ENCODE measurements at regions not wholly inside any gene's neighbourhood (a gene's known extent, or its start where the extent isn't known, plus 50 kb on each side); places are given as distances from the start of the nearest gene placed in this dataset.
"Not testable (repeated sequence)": the region's sequence is repeated elsewhere in the genome, so short reads cannot be mapped to it uniquely, and the experiment has no call there.

- DNase-seq = no peak
Observed at GRCh38 chr9:10843151-10843550, 230.3 kb upstream of the PTPRD start.

GRCh38 chr9:10855847-10856246, 243.0 kb upstream of the PTPRD start:
- no peak for DNase-seq

GRCh38 chr9:10858817-10859216, 246.0 kb upstream of the PTPRD start:
- no peak for DNase-seq

- DNase-seq = no peak
Observed at GRCh38 chr9:10863476-10863875, 250.7 kb upstream of the PTPRD start.

GRCh38 chr9:10867194-10867593, 254.4 kb upstream of the PTPRD start:
- no peak for DNase-seq

- no peak for DNase-seq
Observed at GRCh38 chr9:10869687-10870086, 256.9 kb upstream of the PTPRD start.

- DNase-seq = no peak
Observed at GRCh38 chr9:10873999-10874398, 261.2 kb upstream of the PTPRD start.

- no peak for DNase-seq
Observed at GRCh38 chr9:10875752-10876151, 262.9 kb upstream of the PTPRD start.

GRCh38 chr9:10876333-10876732, 263.5 kb upstream of the PTPRD start:
- DNase-seq = no peak

- not testable (repeated sequence) for DNase-seq
Observed at GRCh38 chr9:10890266-10890665, 277.5 kb upstream of the PTPRD start.

- no peak for DNase-seq
Observed at GRCh38 chr9:10899509-10899908, 286.7 kb upstream of the PTPRD start.

GRCh38 chr9:10903969-10904368, 291.2 kb upstream of the PTPRD start:
- no peak for DNase-seq

GRCh38 chr9:10910779-10911178, 298.0 kb upstream of the PTPRD start:
- no peak for DNase-seq

- DNase-seq = no peak
Observed at GRCh38 chr9:10911373-10911772, 298.6 kb upstream of the PTPRD start.

GRCh38 chr9:10917001-10917400, 304.2 kb upstream of the PTPRD start:
- DNase-seq = no peak

- no peak for DNase-seq
Observed at GRCh38 chr9:10921671-10922070, 308.9 kb upstream of the PTPRD start.

- DNase-seq = no peak
Observed at GRCh38 chr9:10925896-10926295, 313.1 kb upstream of the PTPRD start.

GRCh38 chr9:10928372-10928771, 315.6 kb upstream of the PTPRD start:
- DNase-seq = no peak

- no peak for DNase-seq
Observed at GRCh38 chr9:10930081-10930480, 317.3 kb upstream of the PTPRD start.

GRCh38 chr9:10946676-10947410, 334.0 kb upstream of the PTPRD start:
- DNase-seq = no peak

- DNase-seq = no peak
Observed at GRCh38 chr9:10957878-10958277, 345.1 kb upstream of the PTPRD start.

GRCh38 chr9:10961883-10962282, 349.1 kb upstream of the PTPRD start:
- DNase-seq = no peak

- no peak for DNase-seq
Observed at GRCh38 chr9:10983251-10983650, 370.4 kb upstream of the PTPRD start.

GRCh38 chr9:10999646-11000045, 386.8 kb upstream of the PTPRD start:
- DNase-seq = no peak

- no peak for DNase-seq
Observed at GRCh38 chr9:11001546-11001945, 388.7 kb upstream of the PTPRD start.
